ENCODE measurements at regions not wholly inside any gene's neighbourhood (a gene's known extent, or its start where the extent isn't known, plus 50 kb on each side); places are given as distances from the start of the nearest gene placed in this dataset.

- Mint-ChIP-seq H3K4me3 (no peak overlapping the region), H3K9me3 (peaks cover 0 to 4% of the 10 kb centered on the region in 2 experiments; a peak in 1 of 5 replicates), H3K4me1 (peaks cover 0 to 1% of the 10 kb centered on the region in 2 experiments; a peak in 2 of 4 replicates), H3K27ac (no peak overlapping the region), H3K36me3 (ENCODE audit: insufficient read depth in 1 of 3, low read depth in 3 of 3) (peaks cover 0 to 3% (median 3%) of the 10 kb centered on the region in 3 experiments; a peak in 2 of 7 replicates), H3K27me3 (ENCODE audit: low read depth) (no peaks in the 10 kb centered on the region)
- H2AK5ac ChIP-seq (ENCODE audit: insufficient read length, low read length) = no peak overlapping the region
- no peak overlapping the region for H2AFZ ChIP-seq (ENCODE audit: low read length)
- H3K27me3 ChIP-seq (ENCODE audit: insufficient read depth, low read length) = no peaks in the 10 kb centered on the region
- no peak overlapping the region for H2BK15ac ChIP-seq (ENCODE audit: low read depth, low read length)
- no peak overlapping the region for H2BK5ac ChIP-seq (ENCODE audit: insufficient read length, low read length)
- no peak for DNase-seq
- H3K79me1 ChIP-seq (ENCODE audit: insufficient read depth, low read depth, low read length, poor library complexity, severe bottlenecking) = no peaks in the 10 kb centered on the region
- no peak overlapping the region for H3K18ac ChIP-seq (ENCODE audit: insufficient read length, low read depth, low read length)
- no peak overlapping the region for H3K56ac ChIP-seq (ENCODE audit: insufficient read length, low read depth, low read length)
- H4K91ac ChIP-seq (ENCODE audit: insufficient read length, low read depth, low read length) = no peak overlapping the region
- no peak overlapping the region for H4K8ac ChIP-seq (replicated peaks; ENCODE audit: insufficient read length, low read depth, low read length)
- H4K20me1 ChIP-seq (ENCODE audit: control insufficient read depth, insufficient read depth, insufficient read length) = no peaks in the 10 kb centered on the region
- no peak overlapping the region for H2BK120ac ChIP-seq (ENCODE audit: low read depth, low read length, poor library complexity, severe bottlenecking)
- no peak overlapping the region for H3T11ph ChIP-seq (ENCODE audit: low read length)
- no peak overlapping the region for H2BK12ac ChIP-seq (ENCODE audit: insufficient read length, low read depth, low read length)
- H3K4me2 ChIP-seq (ENCODE audit: insufficient read depth, insufficient read length, low read length) = no peak overlapping the region
- no peaks in the 10 kb centered on the region for H3K79me2 ChIP-seq (ENCODE audit: insufficient read depth, low read length)
- TF ChIP-seq CTCF (conservative IDR thresholded peaks at IDR 0.05) = no peak
- H3K9me3 ChIP-seq (ENCODE audit: control insufficient read depth, low read depth, low read length) = no peaks in the 10 kb centered on the region
- H3K14ac ChIP-seq (ENCODE audit: insufficient read depth, low read length) = no peak overlapping the region
- no peak overlapping the region for H3K9ac ChIP-seq (ENCODE audit: extremely low read depth, insufficient read length, low read length)
- no CpG with 5 or more reads among the region's 4 CpGs for WGBS (ENCODE audit: extremely low coverage, insufficient read length, low lambda C conversion rate)
- no peaks in the 10 kb centered on the region for H3K23me2 ChIP-seq (ENCODE audit: insufficient read length, low read depth, low read length, poor library complexity, severe bottlenecking)
- H3K27ac ChIP-seq (ENCODE audit: insufficient read length, low read depth, low read length) = no peak overlapping the region
- no peak overlapping the region for H2BK20ac ChIP-seq (ENCODE audit: low read depth, low read length, poor library complexity, severe bottlenecking)
- no peak overlapping the region for H4K5ac ChIP-seq (ENCODE audit: insufficient read length, low read depth, low read length)
- H3K4ac ChIP-seq (ENCODE audit: low read depth, low read length) = no peak overlapping the region
- no peaks in the 10 kb centered on the region for H3K4me1 ChIP-seq (ENCODE audit: insufficient read depth, low read length)
- H3K23ac ChIP-seq (ENCODE audit: insufficient read length, low read depth, low read length) = no peak overlapping the region
Measured at GRCh38 chr12:66739940-66740651, 61.2 kb upstream of the GRIP1 start.
